GM18951 (cell line): ENCODE measurements at regions not wholly inside any gene's neighbourhood (a gene's known extent, or its start where the extent isn't known, plus 50 kb on each side); places are given as distances from the start of the nearest gene placed in this dataset.
A peak's percentile ranks its signal among the peaks of the same experiment; 100 is the strongest.

Experiments
- POLR2A ChIP-seq: IDR thresholded peaks from 4 replicates; pipeline ENCODE4 v1.6.1; 2011; ENCODE audit warnings: mild to moderate bottlenecking; ENCODE audit not compliant: insufficient read length, insufficient read depth; ENCODE audit errors: extremely low read depth
- in situ Hi-C: fragments of 300-500 bp; cut with MboI; formaldehyde crosslinking; loops from one replicate; pipeline ENCODE4 v1.12.0; 2022; ENCODE audit warnings: low sequenced_read_pairs, mixed read lengths, inconsistent platforms; ENCODE audit not compliant: unreplicated experiment

DNA sequence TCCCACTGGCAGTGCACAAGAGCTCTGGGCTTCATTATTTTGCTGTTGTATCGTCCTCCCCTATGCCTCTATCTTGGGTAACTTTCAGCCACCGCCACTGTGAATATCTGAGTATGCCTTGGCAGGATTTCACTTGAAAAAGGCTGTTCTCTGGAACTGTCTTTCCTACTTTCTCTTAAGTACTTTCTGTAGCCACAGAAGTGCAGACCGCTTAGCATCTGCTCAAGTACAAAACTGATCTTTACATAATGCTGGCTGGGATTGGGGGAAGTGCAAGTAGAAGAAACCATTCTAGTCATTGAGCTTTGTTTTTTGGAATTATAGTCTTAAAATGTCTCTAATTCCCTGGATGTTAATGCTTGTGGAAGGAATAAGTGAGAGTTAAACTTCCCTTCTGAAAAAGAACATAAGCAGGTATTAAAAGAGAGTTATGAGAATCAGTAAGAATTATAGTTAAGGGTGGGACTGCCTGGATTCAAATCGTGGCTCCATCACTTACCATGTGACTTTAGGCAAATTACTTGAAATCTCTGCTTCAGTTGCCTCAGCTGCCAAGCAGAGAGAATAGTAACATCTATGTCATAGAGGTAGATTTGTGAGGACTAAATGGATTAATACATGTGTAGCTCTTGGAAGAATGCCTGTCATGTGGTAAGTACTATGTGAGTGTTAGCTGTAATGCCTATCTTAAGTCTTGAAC, 77.5 kb downstream of the MID1IP1 start:
- in situ Hi-C loops = no loop called here
- TF ChIP-seq POLR2A = no peak

DNA sequence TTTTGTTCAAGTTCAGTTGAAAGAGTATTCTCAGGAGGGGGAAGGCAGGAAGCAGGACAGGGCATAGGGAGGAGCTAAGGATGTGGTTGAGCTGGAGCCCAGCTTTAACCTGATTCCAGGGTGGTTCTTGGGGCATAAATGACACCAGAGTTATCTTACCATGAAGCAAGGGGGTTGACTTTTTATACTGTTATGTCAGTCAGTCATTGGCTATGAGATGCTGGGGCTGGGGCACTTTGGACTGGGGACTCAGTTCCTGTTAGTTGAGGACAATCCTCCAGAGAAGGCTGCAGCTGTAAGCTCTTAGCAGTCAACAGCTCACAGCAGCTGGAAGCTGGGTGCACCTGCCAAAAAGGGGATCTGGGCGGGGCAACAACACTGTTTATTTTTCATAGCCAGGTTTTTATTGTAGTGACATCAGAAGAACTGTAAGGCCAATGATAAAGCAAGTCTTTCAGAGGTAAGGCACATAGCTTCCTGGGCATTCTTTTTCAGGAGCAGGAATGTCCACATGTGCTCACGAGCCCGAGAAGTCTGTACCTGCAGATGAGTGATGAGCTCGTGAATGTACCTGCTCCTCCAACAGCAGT, 78.5 kb downstream of the MID1IP1 start:
- TF ChIP-seq POLR2A = peak; percentile 34
- in situ Hi-C loops = no loop called here

DNA sequence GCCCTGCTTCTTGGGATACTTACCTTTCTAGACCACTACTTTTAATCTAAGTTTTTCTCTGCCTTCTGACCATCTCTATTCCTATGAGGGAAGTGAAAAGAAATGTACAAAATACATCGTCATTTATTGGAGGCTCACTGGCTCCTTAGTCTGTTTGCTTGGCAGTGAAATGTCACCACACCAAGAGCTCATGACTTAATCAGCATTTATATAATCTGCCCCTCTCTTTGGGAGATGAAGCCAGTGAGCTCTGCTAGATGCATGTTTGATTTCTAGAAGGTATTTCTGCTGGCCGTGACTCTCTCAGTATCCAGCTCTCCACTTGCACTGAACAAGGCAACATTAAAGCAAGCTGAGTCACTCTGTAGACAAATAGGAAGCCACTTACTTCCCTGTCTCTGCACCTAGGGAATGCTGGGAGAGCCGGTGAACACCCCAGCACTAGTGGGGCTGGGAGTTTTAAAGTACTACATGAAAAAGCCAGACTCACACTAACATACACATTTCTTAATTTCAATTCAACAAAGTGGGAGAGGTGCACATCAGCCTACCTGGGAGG, 79.1 kb downstream of the MID1IP1 start:
- in situ Hi-C loops = no loop called here

DNA sequence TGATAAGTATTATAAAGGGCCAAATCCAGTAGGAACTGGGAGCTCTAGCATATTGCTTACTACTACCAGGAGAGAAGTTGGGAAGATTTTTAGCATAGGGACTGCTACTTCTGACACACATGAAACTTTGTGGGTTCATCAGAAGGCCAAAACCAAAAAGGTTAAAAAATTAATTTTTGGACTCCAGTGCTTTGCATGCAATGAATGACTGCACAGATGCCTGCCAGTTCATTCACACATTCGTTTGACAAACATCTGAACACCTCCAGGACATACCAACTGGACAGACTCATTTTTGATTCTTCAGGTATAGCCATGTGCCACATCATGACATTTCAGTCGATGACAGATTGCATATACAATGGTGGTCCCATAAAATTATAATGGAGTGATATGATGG, 79.8 kb downstream of the MID1IP1 start:
- no peak for TF ChIP-seq POLR2A
- in situ Hi-C loops = no loop called here

More for the DNA sequence above, 79.1 kb downstream of the MID1IP1 start:
- TF ChIP-seq POLR2A = no peak

DNA sequence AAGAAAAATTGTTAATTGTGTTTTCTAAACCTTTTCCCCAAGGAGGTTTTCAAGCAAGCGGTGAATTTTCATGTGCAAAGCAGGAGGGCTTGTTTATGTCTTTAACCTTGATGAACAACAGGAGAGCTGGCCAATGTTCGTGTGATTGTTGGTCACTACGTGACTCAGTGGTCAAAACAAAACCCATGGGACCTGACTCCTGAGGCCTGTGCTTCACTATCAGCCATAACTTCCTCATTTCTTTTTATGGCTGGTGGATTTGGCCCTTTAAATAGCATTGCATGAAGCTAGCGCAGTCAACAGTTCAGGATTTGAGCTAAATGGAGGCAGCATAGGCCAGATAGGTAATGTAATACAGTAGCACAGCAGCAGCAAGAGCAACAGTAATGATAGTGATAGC, 80.5 kb downstream of the MID1IP1 start:
- no peak for TF ChIP-seq POLR2A

DNA sequence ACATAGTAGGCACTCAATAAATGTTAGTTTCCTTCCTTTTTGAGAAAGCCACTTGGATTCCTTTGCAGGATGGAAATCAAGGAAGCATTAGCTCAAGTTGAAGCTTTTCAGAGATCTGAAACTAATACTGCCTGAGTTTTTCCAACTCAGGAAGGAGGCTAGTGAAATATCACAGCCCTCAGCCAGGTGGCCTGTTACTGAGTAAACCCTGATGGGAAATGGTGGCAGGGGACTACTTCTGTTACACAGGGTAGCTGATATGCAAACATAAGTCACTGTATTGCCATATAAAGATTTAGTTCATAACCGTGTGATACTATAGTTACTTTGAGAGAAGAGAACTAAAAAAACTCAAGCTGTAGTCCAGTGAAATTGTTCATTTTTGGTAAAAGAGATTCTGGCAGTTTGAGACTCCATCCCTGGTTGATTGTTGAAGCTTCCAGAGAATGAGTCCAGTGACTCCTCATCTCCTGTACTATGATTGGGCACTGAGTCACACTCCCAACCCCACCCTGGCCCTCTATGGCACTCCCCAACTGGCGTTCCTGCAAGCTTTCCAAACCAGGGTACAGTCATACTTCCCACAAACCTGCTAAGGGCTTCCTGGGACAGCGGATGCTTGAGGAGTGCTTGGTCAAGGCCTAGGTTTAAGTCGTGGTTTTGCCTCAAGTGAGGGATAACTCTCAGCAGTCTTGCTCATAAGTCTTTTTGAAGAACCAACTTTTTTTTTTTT, 81.8 kb downstream of the MID1IP1 start:
- TF ChIP-seq POLR2A = no peak

More for the DNA sequence above, 80.5 kb downstream of the MID1IP1 start:
- in situ Hi-C loops = no loop called here

DNA sequence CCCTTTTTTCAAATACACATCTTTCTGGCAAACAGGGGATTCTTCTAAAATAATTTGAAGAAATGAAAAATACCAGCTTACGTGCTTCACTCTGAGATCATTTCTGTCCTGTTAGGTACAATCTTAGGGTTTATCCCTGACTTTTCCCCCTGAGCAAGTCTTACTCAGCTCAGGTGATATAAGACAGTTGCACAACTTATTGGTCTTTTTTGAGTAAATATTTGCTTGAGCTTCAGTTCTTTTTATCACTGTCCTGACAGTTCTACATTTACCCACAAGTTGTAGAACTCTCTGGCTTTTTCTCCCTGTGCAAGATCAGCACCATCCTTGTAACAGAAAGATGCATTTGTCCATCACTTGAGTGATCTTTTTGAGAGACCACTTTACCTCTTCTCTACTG, 84.9 kb downstream of the MID1IP1 start:
- no peak for TF ChIP-seq POLR2A
- in situ Hi-C loops = no loop called here

More for the DNA sequence above, 81.8 kb downstream of the MID1IP1 start:
- in situ Hi-C loops = no loop called here

DNA sequence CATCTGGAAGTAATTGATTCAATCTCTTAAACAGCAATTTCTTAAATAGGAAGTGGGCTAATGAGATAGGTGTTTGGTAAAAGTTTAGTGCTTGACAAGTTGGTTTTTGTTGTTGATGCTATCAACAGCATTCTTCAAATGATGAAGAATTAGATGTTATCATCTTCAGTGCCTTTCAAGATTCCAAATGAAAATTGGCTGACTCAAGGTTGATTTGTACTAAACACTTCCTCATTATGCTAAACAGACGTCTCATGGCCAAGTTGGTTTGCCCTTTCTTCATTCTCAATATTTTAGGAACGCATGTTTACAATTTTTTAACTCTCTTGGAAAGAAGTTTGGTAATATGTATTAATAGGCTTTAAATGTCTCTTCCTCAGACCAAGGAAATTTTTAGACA, 86.0 kb downstream of the MID1IP1 start:
- TF ChIP-seq POLR2A = no peak
- in situ Hi-C loops = no loop called here

DNA sequence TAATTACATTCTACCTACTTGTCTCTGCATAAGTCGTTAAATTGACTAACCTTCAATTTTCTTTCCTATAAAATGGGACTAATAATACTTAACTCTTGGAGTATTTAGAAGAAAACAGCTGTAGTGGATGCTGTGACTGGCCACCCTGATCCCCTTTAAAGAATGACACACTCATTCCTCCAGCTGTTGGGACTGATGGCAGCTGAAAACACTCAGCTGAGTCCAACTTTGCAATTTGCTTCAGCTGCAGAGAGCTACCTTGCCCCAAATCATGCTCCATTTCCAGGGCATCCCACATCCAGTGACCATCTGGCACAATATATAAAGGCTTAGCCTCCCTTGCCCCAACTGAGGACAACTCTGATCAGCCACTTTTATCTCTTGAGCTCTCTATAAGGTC, 89.1 kb downstream of the MID1IP1 start:
- in situ Hi-C loops = no loop called here
- no peak for TF ChIP-seq POLR2A

DNA sequence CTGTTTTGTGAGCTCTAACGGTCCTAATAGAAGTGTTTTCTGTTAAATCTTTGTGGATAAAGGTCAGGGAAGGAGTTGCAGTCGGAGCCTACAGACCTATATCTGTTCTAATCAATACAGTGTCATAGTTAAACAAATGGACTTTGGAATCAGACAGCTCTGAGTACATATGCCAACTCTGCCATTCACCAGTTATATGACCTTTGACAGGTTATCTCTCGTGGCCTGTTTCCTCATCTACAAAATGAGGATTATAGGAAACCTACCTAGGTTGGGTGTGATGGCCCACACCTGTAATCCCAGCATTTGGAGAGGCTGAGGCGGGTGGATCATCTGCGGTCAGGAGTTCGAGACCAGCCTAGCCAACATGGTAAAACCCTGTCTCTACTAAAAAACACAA, 89.7 kb downstream of the MID1IP1 start:
- no peak for TF ChIP-seq POLR2A
- in situ Hi-C loops = no loop called here

DNA sequence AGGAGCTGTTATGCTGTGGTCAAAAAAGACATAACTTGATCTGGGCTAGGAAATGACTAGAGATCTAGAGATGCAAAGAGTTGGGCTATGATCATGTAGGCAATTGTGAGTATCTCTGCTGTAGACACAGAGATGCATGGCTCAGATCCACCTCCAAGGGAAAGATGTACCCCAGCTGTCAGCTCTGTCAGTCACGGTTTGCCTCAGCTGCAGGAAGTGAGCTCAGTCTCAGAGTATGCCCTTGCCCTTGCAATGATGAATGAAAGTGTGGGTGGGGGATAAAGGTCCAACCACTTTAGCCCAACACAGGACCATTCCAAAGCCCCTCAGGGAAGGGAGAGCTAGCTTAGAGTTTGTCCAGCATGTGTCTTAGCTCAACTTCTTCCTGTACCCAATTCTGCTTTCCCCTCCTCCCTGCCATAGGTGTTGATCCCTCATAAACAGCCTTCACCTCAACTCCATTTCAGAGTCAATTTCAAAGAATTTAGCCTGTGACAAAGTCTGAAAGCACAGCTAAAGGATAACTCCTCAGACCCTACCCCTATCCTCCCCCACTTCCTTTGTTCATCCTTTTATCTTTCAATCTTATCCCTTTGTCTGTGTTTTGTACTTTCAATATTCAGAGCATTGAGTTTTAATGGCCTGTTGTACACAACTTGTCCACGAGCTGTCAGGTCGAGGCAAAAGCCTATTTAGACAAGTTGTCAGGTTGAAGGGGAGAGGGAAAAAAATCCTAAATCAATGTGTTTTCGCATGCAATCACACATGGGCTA, 90.6 kb downstream of the MID1IP1 start:
- in situ Hi-C loops = no loop called here
- TF ChIP-seq POLR2A = no peak

DNA sequence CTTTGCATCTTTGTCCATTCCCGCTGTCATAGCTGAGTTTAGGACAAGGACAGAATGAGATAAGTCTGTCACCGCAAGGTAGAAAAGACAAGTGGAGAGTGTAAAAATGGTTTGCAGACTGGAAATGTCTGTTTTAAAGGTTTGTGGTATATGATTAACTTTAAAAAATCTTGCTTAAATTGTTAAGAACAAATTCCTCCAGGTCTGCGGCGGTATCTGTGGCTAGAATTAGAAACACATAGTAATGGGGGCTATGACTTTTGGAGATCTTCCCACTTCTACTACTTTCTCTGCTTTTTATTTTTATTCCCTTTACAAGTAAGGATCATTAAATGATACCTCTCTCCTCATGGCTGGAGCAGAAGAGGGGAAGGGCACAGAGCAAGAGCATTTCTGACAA, 92.2 kb downstream of the MID1IP1 start:
- TF ChIP-seq POLR2A = no peak
- in situ Hi-C loops = no loop called here

DNA sequence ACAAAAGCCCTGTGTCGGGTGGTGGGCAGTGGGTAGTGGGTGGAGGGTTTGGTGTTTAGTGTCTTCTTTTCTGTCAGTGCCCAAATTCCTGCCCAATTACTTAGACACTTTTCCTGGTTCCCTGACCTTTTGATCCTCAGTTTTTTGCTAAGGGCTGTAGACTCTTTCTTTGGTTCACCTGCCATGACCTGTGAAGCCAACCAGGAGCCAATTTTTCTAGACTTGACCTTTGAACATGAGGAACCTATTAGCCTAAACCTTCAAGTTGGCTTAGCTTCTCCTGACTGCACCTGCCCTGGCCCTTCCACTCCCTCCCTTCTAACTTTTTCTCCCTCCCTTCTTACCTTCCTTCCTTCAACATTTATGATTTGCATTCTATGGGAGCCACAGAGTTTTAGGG, 94.5 kb downstream of the MID1IP1 start:
- TF ChIP-seq POLR2A = no peak
- in situ Hi-C loops = no loop called here
